ENCODE measurements at regions not wholly inside any gene's neighbourhood (a gene's known extent, or its start where the extent isn't known, plus 50 kb on each side); places are given as distances from the start of the nearest gene placed in this dataset.

DNA sequence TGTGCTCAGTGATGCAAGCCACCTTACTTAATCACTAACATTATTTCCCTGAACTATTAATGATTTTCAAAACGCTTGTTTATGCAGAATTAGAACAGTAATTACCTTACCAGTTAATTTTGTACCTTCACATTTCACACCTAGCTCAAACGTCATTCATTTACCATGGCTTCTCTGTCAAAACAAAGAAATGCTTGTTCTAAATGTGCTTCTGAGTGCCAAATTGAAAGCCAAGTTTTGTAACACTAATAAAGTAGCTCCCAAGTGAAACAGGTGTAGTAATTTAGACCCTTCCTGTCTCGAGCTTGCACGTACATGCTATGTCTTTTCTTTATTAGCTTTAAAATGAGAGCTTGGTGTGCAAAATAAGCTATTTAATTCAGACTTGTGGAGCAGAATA, 533.7 kb upstream of the PKN2 start:
- TF ChIP-seq CTCF (IDR thresholded peaks at IDR 0.05; ENCODE audit: insufficient read depth, low read length) (no peak), POLR2AphosphoS5 (IDR thresholded peaks at IDR 0.05; ENCODE audit: low read depth) (no peak)
- TF ChIP-seq, protein P1, sequence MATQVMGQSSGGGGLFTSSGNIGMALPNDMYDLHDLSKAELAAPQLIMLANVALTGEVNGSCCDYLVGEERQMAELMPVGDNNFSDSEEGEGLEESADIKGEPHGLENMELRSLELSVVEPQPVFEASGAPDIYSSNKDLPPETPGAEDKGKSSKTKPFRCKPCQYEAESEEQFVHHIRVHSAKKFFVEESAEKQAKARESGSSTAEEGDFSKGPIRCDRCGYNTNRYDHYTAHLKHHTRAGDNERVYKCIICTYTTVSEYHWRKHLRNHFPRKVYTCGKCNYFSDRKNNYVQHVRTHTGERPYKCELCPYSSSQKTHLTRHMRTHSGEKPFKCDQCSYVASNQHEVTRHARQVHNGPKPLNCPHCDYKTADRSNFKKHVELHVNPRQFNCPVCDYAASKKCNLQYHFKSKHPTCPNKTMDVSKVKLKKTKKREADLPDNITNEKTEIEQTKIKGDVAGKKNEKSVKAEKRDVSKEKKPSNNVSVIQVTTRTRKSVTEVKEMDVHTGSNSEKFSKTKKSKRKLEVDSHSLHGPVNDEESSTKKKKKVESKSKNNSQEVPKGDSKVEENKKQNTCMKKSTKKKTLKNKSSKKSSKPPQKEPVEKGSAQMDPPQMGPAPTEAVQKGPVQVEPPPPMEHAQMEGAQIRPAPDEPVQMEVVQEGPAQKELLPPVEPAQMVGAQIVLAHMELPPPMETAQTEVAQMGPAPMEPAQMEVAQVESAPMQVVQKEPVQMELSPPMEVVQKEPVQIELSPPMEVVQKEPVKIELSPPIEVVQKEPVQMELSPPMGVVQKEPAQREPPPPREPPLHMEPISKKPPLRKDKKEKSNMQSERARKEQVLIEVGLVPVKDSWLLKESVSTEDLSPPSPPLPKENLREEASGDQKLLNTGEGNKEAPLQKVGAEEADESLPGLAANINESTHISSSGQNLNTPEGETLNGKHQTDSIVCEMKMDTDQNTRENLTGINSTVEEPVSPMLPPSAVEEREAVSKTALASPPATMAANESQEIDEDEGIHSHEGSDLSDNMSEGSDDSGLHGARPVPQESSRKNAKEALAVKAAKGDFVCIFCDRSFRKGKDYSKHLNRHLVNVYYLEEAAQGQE (IDR thresholded peaks at IDR 0.05; ENCODE audit: insufficient replicate concordance, low read depth): no peak

All from HL-60 (cell line).